ENCODE measurements at regions not wholly inside any gene's neighbourhood (a gene's known extent, or its start where the extent isn't known, plus 50 kb on each side); places are given as distances from the start of the nearest gene placed in this dataset.
"Not testable (repeated sequence)": the region's sequence is repeated elsewhere in the genome, so short reads cannot be mapped to it uniquely, and the experiment has no call there.

DNA sequence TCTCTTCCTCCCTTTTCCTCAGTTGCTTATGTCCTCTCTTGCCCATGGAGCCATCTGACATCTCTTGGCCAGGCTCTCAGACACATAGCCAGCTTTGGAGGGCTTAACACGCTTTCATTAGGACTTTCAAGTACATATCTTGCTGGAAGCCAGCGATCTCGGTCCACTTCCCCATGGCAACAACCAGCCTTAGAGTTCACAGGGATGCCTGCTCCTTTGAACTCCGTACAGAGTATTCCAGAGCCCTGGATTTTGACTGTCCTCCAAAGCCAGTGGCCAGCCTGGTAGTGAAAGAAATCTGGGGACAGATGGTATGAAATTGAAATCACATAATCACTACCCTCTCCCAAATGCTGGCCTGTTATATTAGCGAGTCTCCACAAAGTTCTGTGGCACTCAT is 370.5 kb upstream of the NPVF start:
- Mint-ChIP-seq H3K27me3 (peaks cover 17% of the 10 kb centered on the region), H3K27ac (no peak overlapping the region), H3K9me3 (peaks cover 3% of the 10 kb centered on the region), H3K4me1 (no peaks in the 10 kb centered on the region), H3K4me3 (no peak overlapping the region), H3K36me3 (no peaks in the 10 kb centered on the region)
- ATAC-seq: no peak

DNA sequence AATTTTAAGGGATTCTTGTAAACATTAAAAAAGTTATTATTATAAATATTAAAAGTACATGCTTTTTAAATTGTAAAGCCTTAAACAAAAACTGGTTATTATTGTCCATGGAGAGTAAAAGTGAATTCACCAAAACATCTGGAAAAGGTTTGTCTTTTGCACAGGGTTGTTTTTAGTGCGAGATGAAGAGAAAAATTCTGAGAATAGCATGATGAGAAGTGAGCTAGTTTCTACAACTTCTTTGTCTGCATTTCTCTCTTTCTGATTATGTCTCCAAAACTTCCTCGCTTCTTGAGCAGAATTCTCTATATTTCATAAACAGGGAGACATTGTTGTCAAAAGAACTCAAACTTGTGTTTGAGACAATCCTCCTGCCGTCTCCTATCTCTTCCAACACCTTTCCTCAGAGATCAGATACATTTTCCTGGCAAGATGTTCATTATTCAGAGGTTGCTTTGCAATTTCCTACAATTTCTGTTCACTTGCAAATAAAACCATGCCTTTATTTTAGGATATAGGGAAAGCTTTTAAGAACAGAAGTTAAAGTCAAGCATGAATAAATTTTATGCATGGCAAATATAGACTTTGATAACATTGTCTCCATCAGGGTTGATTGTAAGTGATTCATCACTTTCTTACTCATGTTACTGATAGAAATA is 372.1 kb upstream of the NPVF start:
- ATAC-seq: no peak
- Mint-ChIP-seq H3K9me3 (peaks cover 3% of the 10 kb centered on the region), H3K27me3 (peaks cover 12% of the 10 kb centered on the region), H3K4me3 (no peak overlapping the region), H3K4me1 (no peaks in the 10 kb centered on the region), H3K27ac (no peak overlapping the region), H3K36me3 (no peaks in the 10 kb centered on the region)

DNA sequence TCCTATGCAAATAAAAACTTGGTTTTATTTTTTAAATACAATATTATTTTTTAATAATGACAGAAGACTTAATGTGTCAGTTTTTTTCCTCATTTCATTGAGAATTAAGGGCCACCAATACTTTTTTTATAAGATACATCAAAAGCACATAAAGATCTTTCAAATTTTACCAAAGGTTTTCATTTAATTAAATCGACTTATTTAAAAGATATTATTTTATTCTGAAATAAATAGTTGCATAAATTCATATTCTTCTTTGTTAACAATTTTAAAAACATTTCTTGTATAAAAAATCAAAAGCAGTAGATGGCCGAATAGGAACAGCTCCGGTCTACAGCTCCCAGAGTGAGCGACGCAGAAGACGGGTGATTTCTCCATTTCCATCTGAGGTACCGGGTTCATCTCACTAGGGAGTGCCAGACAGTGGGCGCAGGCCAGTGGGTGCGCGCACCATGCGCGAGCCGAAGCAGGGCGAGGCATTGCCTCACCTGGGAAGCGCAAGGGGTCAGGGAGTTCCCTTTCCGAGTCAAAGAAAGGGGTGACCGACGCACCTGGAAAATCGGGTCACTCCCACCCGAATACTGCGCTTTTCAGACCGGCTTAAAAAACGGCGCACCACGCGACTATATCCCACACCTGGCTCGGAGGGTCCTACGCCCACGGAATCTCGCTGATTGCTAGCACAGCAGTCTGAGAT is 374.6 kb upstream of the NPVF start:
- H3K9me3 Mint-ChIP-seq, H3K27me3 Mint-ChIP-seq, H3K27ac Mint-ChIP-seq, H3K36me3 Mint-ChIP-seq, H3K4me1 Mint-ChIP-seq, ATAC-seq: not testable (repeated sequence)
- peak overlapping the region; percentile 48 for H3K4me3 Mint-ChIP-seq

DNA sequence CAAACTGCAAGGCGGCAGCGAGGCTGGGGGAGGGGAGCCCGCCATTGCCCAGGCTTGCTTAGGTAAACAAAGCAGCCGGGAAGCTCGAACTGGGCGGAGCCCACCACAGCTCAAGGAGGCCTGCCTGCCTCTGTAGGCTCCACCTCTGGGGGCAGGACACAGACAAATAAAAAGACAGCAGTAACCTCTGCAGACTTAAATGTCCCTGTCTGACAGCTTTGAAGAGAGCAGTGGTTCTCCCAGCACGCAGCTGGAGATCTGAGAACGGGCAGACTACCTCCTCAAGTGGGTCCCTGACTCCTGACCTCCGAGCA is 375.1 kb upstream of the NPVF start:
- not testable (repeated sequence) for H3K27me3 Mint-ChIP-seq, ATAC-seq, H3K4me1 Mint-ChIP-seq, H3K36me3 Mint-ChIP-seq, H3K9me3 Mint-ChIP-seq, H3K27ac Mint-ChIP-seq
- H3K4me3 Mint-ChIP-seq: peak overlapping the region; percentile 58

DNA sequence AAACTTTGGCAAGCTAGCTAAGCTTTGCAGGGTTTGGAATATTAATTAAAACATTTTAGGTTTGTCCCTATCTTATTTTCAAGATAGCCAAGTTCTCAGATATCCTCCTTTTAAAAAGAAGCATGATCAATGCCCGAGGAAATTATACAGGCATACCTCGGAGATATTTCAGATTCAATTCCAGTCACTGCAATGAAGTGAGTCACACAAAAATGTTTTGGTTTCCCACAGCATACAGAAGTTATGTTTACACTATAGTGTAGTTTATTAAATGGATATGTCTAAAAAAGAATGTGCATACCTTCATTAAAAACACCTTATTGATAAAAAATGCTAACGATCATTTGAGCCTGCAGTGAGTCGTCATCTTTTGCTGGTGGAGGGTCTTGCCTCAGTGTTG is 382.9 kb upstream of the NPVF start:
- no peak for ATAC-seq
- Mint-ChIP-seq H3K4me3 (no peak overlapping the region), H3K27ac (no peak overlapping the region), H3K4me1 (peaks cover 17% of the 10 kb centered on the region), H3K27me3 (no peaks in the 10 kb centered on the region), H3K9me3 (peaks cover 5% of the 10 kb centered on the region), H3K36me3 (no peaks in the 10 kb centered on the region)

DNA sequence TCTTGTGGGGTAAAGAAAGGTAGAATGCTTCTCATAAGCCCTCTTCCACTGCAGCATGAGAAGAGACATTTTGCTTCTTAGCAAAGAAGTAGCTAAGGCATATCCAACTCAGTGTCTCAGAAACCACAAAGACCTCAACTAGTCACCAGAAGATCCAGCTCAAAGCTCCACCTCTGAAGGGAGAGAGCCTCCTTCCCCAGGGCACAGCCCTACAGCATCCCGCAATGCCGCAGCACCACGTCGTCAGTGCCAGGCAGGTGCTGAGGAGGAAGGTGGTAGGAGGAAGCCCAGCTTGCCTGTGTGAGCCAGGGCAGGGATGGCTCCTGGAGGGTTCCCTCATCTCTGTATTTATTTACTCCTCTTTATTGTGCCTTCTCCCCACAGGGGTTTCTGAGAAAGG is 385.6 kb upstream of the NPVF start:
- no peak overlapping the region for H3K4me3 Mint-ChIP-seq
- no peaks in the 10 kb centered on the region for H3K36me3 Mint-ChIP-seq
- H3K27me3 Mint-ChIP-seq: no peaks in the 10 kb centered on the region
- H3K4me1 Mint-ChIP-seq: peaks cover 33% of the 10 kb centered on the region
- H3K27ac Mint-ChIP-seq: no peak overlapping the region
- peaks cover 5% of the 10 kb centered on the region for H3K9me3 Mint-ChIP-seq
- no peak for ATAC-seq

DNA sequence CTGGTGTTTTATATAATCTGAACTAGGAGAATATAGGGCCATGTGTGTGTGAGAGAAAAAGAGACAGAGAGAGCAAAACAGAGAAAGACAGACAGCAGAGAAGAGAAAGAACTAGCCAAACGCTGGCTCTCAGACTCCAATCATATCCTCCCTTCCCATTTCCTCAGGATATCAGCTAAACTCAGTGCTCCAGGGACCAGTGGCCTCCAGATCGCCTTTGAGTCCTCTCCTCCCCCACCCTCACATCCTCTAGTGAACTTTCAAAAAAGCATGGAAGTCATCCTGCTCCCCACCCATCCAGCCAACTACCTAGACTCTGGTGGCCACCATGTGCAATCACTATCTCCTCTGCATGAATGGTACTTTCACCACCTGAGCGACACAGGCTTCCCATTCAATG is 386.1 kb upstream of the NPVF start:
- H3K27ac Mint-ChIP-seq: no peak overlapping the region
- peaks cover 33% of the 10 kb centered on the region for H3K4me1 Mint-ChIP-seq
- no peaks in the 10 kb centered on the region for H3K36me3 Mint-ChIP-seq
- ATAC-seq: no peak
- H3K4me3 Mint-ChIP-seq: no peak overlapping the region
- H3K27me3 Mint-ChIP-seq: no peaks in the 10 kb centered on the region
- peaks cover 5% of the 10 kb centered on the region for H3K9me3 Mint-ChIP-seq

DNA sequence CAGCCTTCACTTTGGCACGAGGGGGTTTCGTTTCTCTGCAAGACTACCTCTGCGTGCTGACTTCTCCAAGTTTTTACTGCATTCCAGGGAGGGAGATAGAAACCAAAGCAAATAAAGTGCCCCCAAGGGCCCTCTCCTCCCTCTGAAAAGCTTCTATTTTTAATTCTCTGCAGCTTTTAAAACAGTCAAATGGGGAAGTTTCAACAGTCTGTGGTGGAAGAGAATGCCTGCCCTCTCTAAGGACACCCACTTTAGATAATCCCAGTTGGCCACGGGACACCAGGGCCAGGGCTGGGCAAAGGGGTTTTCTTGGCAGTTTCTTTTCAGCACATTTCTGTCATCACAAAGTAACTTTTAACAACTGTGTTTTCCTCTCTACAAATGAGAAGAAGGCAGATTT is 386.7 kb upstream of the NPVF start:
- peaks cover 35% of the 10 kb centered on the region for H3K4me1 Mint-ChIP-seq
- ATAC-seq: no peak
- peaks cover 5% of the 10 kb centered on the region for H3K9me3 Mint-ChIP-seq
- H3K36me3 Mint-ChIP-seq: no peaks in the 10 kb centered on the region
- no peak overlapping the region for H3K4me3 Mint-ChIP-seq
- no peaks in the 10 kb centered on the region for H3K27me3 Mint-ChIP-seq
- no peak overlapping the region for H3K27ac Mint-ChIP-seq

DNA sequence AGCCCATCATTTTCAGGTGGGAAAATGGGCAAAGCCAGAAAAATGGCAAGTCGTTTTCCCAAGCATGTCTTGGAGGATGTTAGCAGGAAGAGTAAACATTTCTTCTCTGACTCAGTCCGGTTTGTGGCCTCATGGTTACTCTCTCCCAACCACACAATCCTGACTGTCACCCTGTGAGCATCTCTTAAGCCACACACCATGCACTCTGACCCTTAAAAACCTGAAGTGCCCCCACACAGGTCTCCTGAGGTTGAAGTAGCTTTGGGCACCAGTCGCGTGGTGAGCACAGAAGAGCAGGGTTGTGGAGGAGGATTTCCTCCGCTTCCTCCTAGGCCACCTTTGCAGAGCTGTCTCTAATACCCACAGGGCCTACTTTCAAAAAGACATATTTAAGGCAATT is 387.3 kb upstream of the NPVF start:
- no peak overlapping the region for H3K4me3 Mint-ChIP-seq
- H3K36me3 Mint-ChIP-seq: no peaks in the 10 kb centered on the region
- H3K4me1 Mint-ChIP-seq: peaks cover 41% of the 10 kb centered on the region
- H3K27me3 Mint-ChIP-seq: no peaks in the 10 kb centered on the region
- peaks cover 5% of the 10 kb centered on the region for H3K9me3 Mint-ChIP-seq
- no peak overlapping the region for H3K27ac Mint-ChIP-seq
- ATAC-seq: no peak

DNA sequence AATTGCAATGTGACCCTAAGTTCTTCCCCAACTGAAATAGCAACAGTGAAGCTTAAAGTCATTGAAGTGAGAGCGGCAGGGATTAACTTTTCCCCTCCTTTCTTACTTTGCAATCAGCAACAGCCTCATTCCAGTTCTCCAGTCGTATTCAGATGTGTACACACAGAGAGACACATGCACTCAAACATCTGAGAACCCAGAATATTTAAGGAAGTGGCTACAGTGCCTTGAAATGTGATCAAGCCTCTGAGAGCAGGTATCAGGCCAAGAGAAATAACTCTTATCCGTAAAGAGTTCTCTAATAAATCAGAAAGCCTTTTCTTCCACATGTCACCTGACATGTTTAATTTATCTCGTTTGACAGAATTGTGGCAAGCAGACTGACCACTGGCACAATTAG is 388.9 kb upstream of the NPVF start:
- Mint-ChIP-seq H3K4me3 (no peak overlapping the region), H3K9me3 (no peaks in the 10 kb centered on the region), H3K4me1 (peaks cover 46% of the 10 kb centered on the region), H3K27me3 (no peaks in the 10 kb centered on the region), H3K36me3 (no peaks in the 10 kb centered on the region), H3K27ac (no peak overlapping the region)
- ATAC-seq: no peak

DNA sequence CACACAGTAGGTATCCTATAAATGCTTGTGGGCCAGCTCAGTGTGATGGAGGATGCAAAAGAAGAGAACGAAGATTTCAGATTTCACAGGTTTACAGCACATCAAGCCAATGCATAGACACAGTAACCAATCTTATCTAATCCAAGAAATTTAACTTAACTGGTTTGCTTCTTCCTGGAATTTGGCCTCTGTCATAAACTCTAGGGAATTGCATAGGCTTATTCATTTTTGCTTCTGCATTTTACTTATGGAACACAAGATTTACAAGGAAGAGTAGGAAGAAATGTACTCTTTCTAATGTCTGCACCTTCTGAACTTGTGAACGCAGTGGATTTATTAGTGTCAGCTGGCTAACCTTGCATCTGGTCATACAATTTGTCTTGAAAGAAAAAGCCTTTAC is 389.4 kb upstream of the NPVF start:
- Mint-ChIP-seq H3K27me3 (no peaks in the 10 kb centered on the region), H3K4me3 (no peak overlapping the region), H3K9me3 (peaks cover 3% of the 10 kb centered on the region), H3K36me3 (no peaks in the 10 kb centered on the region), H3K4me1 (peaks cover 46% of the 10 kb centered on the region), H3K27ac (no peak overlapping the region)
- ATAC-seq: no peak

DNA sequence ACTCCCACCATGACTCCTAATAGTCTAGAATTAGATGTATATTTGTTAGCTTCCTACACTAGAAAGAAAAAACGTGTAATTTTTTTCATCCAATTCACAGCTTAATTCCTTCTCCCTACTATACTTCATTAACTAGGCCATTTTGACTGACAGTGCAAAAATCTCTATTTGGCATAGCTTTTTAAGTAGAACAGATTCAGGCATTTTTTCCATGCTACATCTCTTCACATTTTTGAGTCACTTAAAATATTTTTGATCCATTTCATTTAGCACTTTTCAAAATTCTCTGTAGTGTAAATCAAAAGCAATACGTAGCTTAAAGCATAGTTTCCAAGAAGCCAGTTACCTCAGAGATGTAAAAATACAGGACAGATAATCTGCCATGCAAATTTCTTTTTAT is 391.1 kb upstream of the NPVF start:
- no peak for ATAC-seq
- no peaks in the 10 kb centered on the region for H3K27me3 Mint-ChIP-seq
- H3K9me3 Mint-ChIP-seq: peaks cover 3% of the 10 kb centered on the region
- no peak overlapping the region for H3K4me3 Mint-ChIP-seq
- no peaks in the 10 kb centered on the region for H3K36me3 Mint-ChIP-seq
- H3K27ac Mint-ChIP-seq: peak overlapping the region; percentile 78
- H3K4me1 Mint-ChIP-seq: peaks cover 42% of the 10 kb centered on the region

DNA sequence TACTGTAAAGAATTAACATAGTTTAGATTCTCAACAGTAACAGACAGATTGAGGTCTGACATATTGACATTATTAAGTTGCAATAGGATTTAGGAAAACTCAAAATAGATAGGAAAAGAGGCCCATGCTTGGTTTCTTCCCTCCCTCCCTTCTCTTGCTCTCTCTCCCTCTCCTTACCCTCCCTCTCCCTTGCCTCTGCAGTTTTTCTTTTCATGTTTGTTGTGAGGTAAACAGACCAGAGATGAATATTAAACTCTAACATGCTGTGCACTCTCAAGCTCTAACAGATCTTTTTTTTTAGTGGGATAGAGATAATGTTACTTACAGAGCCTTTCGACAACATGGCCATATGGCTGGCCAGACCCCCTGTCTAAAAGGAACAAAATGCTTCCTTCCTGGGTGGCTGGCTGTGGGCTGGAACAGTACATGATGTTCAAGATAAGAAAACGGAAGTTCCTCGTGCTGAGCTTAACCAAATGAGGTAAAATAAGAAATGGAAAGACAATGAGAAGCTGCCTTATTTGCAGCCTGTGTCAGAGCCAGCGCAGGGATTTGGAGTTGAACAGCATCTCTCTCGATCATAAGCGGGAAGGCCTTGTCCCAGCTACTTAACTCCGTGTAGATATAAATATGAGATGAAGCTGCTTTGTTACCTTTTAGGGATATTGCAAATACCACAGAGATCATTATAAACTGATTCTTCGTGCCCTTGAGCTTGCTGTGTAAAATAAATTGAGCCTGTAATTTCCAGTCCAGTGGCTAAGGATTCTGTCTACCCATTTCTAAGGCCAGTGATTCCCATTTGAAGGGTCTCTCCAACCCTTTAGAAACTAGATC is 391.9 kb upstream of the NPVF start:
- Mint-ChIP-seq H3K27me3 (no peaks in the 10 kb centered on the region), H3K27ac (peak overlapping the region; percentile 78)

DNA sequence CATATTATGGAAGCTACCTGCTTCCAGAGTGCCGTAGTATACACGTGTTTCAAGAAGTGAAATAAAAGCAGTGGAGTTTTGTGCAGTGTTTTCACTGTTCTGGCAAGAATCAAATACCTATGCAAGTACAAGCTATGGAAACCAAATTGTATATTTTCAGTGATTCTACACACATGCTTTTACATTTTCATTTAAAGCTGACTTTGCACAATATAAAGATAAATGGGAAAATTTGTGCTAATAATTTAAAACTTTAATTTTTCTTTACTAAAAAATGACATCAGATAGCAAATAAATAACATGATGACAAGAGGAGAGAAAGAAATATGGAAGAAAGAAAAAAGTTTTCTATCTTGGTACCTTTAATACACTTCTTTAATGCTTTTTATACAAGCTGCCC is 393.7 kb upstream of the NPVF start:
- no peaks in the 10 kb centered on the region for H3K27me3 Mint-ChIP-seq
- peaks cover 3% of the 10 kb centered on the region for H3K9me3 Mint-ChIP-seq
- no peaks in the 10 kb centered on the region for H3K36me3 Mint-ChIP-seq
- H3K27ac Mint-ChIP-seq: no peak overlapping the region
- H3K4me1 Mint-ChIP-seq: peaks cover 34% of the 10 kb centered on the region
- no peak overlapping the region for H3K4me3 Mint-ChIP-seq
- ATAC-seq: no peak

More for the DNA sequence above, 391.9 kb upstream of the NPVF start:
- H3K4me3 Mint-ChIP-seq: peak overlapping the region; percentile 13
- H3K36me3 Mint-ChIP-seq: no peaks in the 10 kb centered on the region
- peak; percentile 87 for ATAC-seq
- peaks cover 44% of the 10 kb centered on the region for H3K4me1 Mint-ChIP-seq
- H3K9me3 Mint-ChIP-seq: peaks cover 3% of the 10 kb centered on the region

DNA sequence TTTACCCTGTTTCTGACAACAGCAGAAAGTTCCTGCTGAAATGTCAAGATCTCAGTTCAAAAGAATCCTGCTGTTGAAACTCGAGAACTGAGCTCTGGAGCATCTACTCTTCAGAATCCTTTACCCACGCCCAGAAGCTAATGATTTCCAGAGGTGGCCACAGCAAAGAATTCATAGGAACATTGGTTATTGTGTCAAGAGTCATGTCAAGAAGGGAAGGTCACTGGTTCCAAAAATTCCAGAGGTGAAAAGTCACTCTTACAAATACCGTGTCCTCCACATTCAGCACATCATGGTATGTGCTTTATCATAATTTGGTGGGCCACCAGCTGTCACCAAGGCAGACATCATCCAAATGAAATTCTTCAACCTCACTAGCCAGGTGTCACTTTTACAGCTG is 394.4 kb upstream of the NPVF start:
- H3K4me1 Mint-ChIP-seq: peaks cover 27% of the 10 kb centered on the region
- H3K27me3 Mint-ChIP-seq: no peaks in the 10 kb centered on the region
- no peaks in the 10 kb centered on the region for H3K36me3 Mint-ChIP-seq
- H3K27ac Mint-ChIP-seq: no peak overlapping the region
- ATAC-seq: no peak
- no peak overlapping the region for H3K4me3 Mint-ChIP-seq
- peaks cover 3% of the 10 kb centered on the region for H3K9me3 Mint-ChIP-seq

DNA sequence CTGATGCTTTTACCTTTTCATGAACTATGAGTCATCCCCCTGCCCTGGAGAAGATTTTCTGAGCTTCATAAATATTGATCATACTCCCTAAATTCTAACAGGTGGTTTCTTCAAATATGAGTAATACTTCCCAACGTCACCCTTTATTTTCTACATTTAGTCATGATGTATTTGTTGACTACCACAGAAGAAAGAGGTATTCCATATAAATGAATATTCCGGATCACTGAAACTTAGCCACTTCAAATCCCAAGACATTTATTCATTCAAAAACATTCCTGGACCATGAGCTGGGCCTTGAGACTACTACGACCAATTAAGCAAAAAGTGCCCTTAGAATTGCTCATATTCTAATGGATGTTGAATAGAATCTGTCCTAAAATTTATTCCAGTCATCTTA is 395.8 kb upstream of the NPVF start:
- no peak overlapping the region for H3K27ac Mint-ChIP-seq
- no peak for ATAC-seq
- no peaks in the 10 kb centered on the region for H3K36me3 Mint-ChIP-seq
- H3K27me3 Mint-ChIP-seq: no peaks in the 10 kb centered on the region
- H3K4me3 Mint-ChIP-seq: no peak overlapping the region
- peaks cover 3% of the 10 kb centered on the region for H3K9me3 Mint-ChIP-seq
- H3K4me1 Mint-ChIP-seq: peaks cover 26% of the 10 kb centered on the region
